ENCODE measurements at regions not wholly inside any gene's neighbourhood (a gene's known extent, or its start where the extent isn't known, plus 50 kb on each side); places are given as distances from the start of the nearest gene placed in this dataset.

DNA sequence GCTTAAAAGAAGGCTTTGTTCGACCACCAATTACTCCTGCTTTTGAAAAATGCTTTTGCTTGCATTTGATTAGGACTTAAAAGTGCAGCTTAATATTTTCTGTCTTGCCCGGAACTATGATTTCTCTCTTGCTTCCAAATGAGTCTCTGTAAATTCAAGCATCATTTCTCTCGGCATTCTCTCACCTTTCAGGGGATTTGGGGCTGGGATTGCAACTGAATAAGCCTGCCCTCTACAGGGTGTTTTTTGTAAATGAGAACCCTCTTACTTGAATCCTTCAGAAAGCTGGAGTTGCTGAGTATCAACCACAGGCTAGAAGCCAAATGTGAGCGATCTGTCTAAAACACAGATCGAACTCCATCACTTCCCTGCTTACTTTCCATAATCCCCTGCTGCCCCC, 234.6 kb downstream of the TMEM114 start:
- Mint-ChIP-seq H3K27me3 (no peaks in the 10 kb centered on the region), H3K9me3 (no peaks in the 10 kb centered on the region), H3K4me1 (no peaks in the 10 kb centered on the region), H3K4me3 (no peak overlapping the region), H3K27ac (no peak overlapping the region), H3K36me3 (ENCODE audit: low read depth) (no peaks in the 10 kb centered on the region)
- ChIA-PET CTCF (no interaction called here), POLR2A (no interaction called here)
- ATAC-seq (ENCODE audit: low read depth): no peak
- TF ChIP-seq, protein P1, sequence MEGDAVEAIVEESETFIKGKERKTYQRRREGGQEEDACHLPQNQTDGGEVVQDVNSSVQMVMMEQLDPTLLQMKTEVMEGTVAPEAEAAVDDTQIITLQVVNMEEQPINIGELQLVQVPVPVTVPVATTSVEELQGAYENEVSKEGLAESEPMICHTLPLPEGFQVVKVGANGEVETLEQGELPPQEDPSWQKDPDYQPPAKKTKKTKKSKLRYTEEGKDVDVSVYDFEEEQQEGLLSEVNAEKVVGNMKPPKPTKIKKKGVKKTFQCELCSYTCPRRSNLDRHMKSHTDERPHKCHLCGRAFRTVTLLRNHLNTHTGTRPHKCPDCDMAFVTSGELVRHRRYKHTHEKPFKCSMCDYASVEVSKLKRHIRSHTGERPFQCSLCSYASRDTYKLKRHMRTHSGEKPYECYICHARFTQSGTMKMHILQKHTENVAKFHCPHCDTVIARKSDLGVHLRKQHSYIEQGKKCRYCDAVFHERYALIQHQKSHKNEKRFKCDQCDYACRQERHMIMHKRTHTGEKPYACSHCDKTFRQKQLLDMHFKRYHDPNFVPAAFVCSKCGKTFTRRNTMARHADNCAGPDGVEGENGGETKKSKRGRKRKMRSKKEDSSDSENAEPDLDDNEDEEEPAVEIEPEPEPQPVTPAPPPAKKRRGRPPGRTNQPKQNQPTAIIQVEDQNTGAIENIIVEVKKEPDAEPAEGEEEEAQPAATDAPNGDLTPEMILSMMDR (IDR thresholded peaks at IDR 0.05): no peak
- no peak for DNase-seq
- intact Hi-C loops (cut with micrococcal nuclease): no loop called here

GRCh38 chr16:8346294-8346693, 244.0 kb downstream of the TMEM114 start:
- H3K4me3 Mint-ChIP-seq: no peak overlapping the region
- DNase-seq: no peak
- H3K4me1 Mint-ChIP-seq: no peaks in the 10 kb centered on the region
- no peaks in the 10 kb centered on the region for H3K27me3 Mint-ChIP-seq
- no peak for ATAC-seq (ENCODE audit: low read depth)
- TF ChIP-seq, protein P1 (IDR thresholded peaks at IDR 0.05): no peak
- H3K9me3 Mint-ChIP-seq: no peaks in the 10 kb centered on the region
- ChIA-PET POLR2A (no interaction called here), CTCF (no interaction called here)
- H3K36me3 Mint-ChIP-seq (ENCODE audit: low read depth): no peaks in the 10 kb centered on the region
- H3K27ac Mint-ChIP-seq: no peak overlapping the region
- intact Hi-C loops (cut with micrococcal nuclease): no loop called here

GRCh38 chr16:8342276-8342675, 248.0 kb downstream of the TMEM114 start:
- Mint-ChIP-seq H3K4me1 (no peaks in the 10 kb centered on the region), H3K27me3 (no peaks in the 10 kb centered on the region), H3K4me3 (no peak overlapping the region), H3K27ac (no peak overlapping the region), H3K36me3 (ENCODE audit: low read depth) (no peaks in the 10 kb centered on the region), H3K9me3 (peaks cover 6% of the 10 kb centered on the region)
- ChIA-PET POLR2A (no interaction called here), CTCF (no interaction called here)
- intact Hi-C loops (cut with micrococcal nuclease): no loop called here
- TF ChIP-seq, protein P1 (IDR thresholded peaks at IDR 0.05): no peak
- ATAC-seq (ENCODE audit: low read depth): no peak
- no peak for DNase-seq

DNA sequence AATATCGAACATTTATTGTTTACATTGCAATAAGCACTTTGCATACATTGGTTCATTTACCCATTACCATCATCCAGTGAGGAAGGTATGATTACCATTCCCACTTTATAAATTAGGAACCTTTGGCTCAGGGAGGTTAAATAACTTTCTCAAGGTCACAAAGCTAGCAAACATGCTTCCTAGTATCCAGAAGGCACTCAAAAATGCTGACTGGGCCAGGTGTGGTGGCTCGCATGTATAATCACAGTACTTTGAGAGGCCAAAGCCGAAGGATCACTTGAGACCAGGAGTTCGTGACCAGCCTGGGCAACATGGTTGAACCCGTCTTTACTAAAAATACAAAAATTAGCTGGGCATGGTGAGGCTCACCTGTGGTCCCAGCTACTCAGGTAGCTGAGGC, 259.6 kb downstream of the TMEM114 start:
- Mint-ChIP-seq H3K36me3 (ENCODE audit: low read depth) (no peaks in the 10 kb centered on the region), H3K4me1 (no peaks in the 10 kb centered on the region), H3K4me3 (no peak overlapping the region), H3K27me3 (no peaks in the 10 kb centered on the region), H3K27ac (no peak overlapping the region), H3K9me3 (peaks cover 19% of the 10 kb centered on the region)
- POLR2A ChIA-PET: no interaction called here
- intact Hi-C loops (cut with micrococcal nuclease): no loop called here
- TF ChIP-seq, protein P1 (IDR thresholded peaks at IDR 0.05): no peak
- no peak for ATAC-seq (ENCODE audit: low read depth)
- no peak for DNase-seq
- CTCF ChIA-PET: no interaction called here

DNA sequence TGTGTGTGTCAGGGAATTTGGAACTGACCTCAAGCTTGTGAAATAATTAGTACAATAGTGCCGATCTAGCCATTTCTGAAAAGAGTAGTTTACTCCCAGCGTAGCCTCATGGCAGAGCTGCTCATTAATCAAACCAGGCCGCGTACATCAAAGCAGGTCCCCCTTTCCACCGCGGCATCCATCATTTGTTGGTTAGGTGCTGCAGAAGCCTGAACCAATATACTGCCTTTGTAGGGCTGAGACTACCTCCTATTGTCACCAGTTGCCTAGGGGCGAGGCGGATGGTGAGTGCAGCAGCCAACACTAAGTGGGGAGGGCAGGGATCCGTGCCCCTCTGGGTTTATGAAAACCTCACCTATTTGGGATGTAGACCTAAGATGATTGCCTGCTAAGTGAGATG, 264.1 kb downstream of the TMEM114 start:
- no peak for ATAC-seq (ENCODE audit: low read depth)

More for the DNA sequence above, 264.1 kb downstream of the TMEM114 start:
- intact Hi-C loops (cut with micrococcal nuclease): no loop called here
- Mint-ChIP-seq H3K27ac (no peak overlapping the region), H3K27me3 (no peaks in the 10 kb centered on the region), H3K4me1 (no peaks in the 10 kb centered on the region), H3K36me3 (ENCODE audit: low read depth) (no peaks in the 10 kb centered on the region), H3K9me3 (peaks cover 10% of the 10 kb centered on the region), H3K4me3 (no peak overlapping the region)
- no peak for DNase-seq
- TF ChIP-seq, protein P1 (IDR thresholded peaks at IDR 0.05): no peak
- CTCF ChIA-PET: no interaction called here
- POLR2A ChIA-PET: no interaction called here

All from activated B cell treated with CpG ODN at 0.5 μM for 24 hours (primary cell).